Activated T-helper 1 cell treated with Interleukin-2 at 50 U/mL for 16 hours (primary cell): ENCODE measurements at regions not wholly inside any gene's neighbourhood (a gene's known extent, or its start where the extent isn't known, plus 50 kb on each side); places are given as distances from the start of the nearest gene placed in this dataset.

Experiments used
- DNase-seq: peaks from one replicate; pipeline ENCODE4 v3.0.0-alpha.2; 2020; ENCODE audit warnings: low read depth

GRCh38 chr2:120866071-120866470 is 130.4 kb downstream of the GLI2 start:
- DNase-seq, result no peak

DNA sequence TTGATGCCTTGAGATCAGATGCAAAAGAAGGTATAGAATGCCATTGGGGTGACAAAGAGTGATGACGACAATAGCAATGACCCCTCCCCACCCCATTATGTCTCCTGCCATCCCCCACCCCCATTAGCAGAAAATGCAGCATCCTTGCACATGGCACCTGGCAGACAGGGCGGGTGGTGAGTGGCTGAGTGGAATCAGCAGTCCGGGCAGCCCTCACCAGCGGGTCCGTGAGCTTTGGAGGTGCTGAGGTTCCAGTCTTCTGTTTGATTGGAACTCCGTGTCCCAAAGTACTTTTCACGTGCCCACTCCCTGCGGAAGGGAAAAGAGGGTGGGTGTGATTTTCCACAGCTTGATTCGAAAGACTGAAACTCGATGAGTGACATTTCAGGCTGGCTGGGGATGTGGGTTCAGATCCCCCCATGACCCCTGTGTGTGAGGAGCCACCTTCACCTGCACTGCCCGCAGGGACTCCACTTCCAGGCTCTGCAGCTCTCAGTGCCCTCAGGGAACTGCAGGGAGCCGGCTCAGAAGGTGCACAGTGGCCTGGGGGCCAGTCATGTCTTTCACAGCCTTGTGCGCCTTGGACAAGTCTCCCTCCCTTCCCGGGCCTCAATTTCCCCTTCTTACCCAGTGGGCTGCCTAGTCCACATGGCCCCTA is 130.9 kb downstream of the GLI2 start:
- no peak for DNase-seq

DNA sequence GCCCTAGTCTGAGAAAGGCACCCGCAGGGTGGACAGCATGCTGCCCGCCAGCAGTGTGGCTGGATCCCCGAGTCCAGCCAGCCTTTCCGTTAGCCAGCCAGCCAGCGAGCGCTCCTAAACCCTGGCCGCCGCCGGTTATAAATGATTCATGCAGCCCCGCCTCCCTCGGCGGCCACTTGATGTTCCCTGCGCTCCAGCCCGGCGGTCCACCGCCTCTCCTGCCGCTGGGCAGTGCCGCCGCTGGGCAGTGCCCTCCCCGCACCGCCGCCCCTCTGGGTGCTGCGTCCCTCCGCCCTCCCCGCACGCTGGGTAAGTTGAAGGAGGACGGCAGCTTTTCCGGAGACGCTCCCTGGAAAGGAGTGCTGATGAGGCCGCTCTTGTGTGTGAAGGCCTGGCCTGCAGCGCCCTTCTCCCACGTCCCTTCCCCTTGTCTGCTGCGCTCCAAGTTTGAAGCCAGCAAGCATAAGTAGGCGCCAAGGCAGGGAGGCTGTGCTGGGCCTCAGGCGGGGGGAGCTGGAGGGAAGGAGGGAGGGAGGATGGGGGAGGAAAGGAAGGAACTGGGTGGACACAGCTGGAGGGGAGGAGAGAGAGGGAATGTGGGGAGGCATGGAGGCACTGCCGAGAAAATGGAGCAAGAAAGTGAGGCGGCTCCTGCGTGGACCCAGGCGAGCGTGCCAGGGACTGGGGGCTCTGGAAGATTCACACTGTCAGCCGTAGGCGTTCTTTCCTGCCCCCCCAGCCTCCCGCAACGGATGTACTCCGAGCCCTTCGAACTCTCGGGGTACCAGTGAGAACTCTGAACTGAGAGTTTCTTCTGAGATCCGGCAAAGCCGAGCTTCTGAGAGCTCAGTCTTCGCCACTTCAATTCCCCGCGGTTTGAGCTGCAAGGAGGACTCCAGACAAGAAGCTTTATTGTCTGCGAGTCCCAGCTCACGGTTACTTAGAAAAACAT is 131.9 kb downstream of the GLI2 start:
- DNase-seq, result no peak

- DNase-seq, result no peak
Observed at GRCh38 chr2:120868366-120868765, 132.7 kb downstream of the GLI2 start.

- DNase-seq, result no peak
Observed at GRCh38 chr2:120869036-120869729, 133.5 kb downstream of the GLI2 start.

DNA sequence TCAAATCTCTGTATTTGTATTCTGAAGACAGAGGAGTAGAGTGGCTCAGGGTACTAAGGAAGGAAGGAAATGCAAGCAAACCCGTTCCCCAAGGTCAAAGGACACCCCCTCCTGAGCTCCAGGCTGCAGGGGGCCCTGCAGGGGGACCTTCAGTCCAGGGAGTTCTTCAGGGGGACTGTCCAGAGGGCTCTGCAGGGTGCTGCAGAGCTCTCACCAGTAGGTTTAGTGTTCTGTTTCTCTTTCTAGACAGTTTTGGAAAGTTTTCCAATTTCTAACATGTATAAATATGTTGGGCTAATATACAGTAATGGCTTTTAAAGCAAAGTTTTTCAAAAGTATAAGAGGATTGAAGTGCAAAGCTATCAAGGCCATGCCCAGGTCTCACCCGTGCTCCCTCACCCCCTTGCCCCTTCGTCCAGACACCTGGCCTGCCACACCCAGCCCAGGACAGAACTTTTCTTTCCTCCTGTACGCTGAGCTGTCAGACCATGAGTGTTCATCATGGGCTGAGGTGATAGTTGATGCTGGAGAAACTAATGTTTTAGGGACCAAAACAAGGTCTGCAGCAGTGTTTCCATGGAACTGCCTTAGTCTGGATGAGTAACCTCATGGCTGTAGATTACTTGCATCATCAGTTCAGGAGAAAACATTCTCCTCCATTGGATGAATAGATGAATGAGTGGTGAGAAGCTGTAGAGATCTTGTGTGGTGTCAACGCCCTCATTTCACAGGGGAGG is 134.2 kb downstream of the GLI2 start:
- DNase-seq, result no peak

GRCh38 chr2:120870467-120870788 is 134.8 kb downstream of the GLI2 start:
- no peak for DNase-seq

DNA sequence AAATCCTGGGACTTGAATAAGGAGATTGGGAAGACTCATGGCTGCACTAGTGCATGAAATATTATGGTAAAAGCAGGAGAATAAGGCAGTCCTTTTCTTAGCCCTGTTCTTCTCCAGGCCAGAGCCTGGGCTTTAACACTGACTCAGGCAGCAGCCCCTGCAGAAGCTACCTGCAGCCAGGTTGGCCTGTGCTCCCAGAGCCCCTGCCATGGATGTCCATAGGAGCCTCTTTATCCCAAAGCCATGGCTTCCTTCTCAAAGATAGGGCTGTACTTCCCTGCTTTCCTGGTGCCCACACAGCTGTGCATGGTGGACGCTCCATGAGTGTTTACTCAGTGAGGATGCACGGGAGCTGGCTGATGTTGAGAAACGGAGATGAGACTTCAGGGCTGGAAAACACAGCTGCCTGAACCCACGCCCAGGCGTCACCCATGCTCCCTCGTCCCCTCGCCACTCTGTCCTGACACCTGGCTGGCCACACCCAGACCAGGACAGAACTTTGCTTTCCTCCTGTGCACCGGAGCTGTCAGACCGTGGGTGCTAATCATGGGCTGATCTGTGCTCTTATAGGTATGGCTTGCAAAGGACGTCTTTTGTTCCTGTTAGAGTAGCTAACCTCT is 135.5 kb downstream of the GLI2 start:
- no peak for DNase-seq

DNA sequence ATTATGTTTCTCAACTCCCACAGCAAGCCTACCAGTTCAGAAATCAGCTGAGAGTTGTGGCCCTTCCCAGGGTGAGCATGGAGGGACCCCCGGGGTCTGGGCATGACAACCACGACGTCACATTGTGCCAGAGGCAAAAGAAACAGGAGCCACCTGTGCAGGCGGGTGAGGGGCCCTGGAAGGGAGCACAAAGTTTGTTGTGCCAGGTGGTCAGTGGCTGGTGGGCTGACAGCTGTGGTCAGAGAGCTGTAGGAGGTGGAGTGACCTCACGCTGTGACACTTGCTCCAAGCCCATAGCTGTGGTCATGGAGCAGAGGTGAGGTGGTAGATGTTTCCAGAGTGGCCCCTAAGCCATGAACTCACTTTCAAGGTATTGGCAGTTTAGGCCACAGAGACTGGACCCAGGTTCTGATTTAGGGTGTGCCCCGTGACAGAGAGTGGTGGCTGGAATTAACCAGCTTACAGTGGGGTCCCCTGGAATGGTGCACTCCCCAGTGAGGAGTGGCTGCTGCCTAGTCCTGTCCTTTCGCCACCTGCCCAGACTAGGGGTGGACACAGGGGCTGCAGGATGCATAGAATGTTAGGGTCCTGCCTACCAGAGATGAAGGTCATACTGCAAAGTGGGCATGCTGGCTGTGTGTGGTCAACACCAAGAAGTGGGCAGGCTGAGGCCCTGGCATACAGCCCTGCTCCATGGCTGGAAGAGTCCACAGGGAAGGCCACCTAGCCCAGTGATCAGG is 136.4 kb downstream of the GLI2 start:
- no peak for DNase-seq

GRCh38 chr2:120873958-120874887 is 138.6 kb downstream of the GLI2 start:
- DNase-seq, result no peak

- no peak for DNase-seq
Observed at GRCh38 chr2:120874888-120875275, 139.2 kb downstream of the GLI2 start.

DNA sequence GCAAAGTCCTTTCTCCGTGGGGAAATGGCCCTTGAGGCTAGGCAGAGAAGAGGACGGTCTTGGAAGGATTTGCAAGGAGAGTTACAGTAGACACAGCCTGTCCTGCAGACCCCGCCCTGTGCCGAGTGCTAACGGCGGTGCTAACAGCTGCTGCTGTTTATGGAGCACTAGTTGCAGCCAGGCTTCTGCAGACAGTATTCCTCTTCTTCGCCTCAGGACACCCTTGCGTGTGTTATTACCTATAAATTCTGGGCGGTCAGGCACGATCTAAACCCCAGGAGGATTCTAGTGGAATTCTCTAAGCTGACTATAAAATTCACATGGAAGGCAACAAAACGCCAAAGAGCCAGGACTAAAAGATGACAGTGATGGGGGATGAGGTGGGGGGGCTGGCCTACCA is 139.8 kb downstream of the GLI2 start:
- DNase-seq, result no peak

- no peak for DNase-seq
Observed at GRCh38 chr2:120876526-120877280, 141.0 kb downstream of the GLI2 start.

DNA sequence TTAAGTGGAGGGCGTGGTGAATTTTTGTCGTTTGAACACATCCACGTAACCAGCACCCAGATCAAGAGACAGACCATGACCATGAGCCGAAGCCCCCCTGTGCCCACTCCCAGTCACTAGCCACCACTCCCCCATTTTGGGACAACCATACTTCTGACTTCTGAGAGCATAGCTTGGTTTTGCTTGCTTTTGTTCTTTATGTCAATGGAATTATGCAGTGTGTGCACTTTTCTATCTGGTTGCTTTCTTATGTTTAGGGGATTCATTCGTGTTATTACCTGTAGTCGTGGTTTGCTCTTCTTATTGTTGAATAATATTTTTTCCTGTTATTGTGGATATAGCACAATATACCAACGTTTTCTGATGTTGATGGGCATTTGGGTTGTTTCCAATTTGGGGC is 141.7 kb downstream of the GLI2 start:
- DNase-seq, result no peak

GRCh38 chr2:120878970-120879369 is 143.3 kb downstream of the GLI2 start:
- no peak for DNase-seq

DNA sequence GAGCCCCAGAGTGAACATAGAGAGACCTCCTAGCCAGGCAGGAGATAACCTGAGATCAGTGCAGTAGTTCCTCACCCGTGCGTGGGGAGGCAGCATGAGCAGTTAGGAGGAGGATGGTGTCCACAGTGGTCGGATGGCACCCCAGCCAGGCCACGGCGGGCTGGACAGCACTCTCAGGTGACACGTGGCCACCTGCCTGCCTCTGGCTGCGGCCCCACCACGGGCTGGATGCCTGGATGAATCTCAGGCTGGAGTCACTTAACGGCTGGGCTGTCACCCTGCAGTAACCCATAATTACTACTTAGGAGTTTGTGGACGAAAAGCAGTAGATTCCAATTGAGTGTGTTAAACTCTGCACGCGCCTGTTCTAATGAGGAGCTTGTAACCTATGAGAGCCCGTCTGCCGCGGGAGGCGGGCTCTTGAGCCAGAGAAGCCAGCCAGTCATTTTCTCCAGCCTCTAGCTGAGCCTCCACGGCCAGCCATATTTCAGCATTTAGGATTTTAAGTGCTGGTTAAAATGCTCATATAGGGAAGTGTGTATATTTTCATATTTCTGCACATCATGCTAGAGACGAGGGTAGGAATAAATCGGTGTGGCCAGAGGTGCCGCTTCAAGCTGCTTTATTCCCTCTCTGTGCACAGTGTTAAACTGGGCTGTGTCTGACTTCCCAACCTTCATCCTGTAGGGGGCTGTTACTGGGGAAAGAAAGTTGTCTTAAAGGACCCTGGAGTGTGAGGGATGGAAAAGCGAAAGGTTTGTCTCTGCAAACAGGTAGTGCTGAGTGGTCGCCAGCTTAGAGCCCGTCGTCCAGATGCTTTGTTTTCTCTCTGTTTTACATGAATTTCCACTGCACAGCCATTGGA is 144.0 kb downstream of the GLI2 start:
- DNase-seq, result no peak

GRCh38 chr2:120880381-120880780 is 144.7 kb downstream of the GLI2 start:
- no peak for DNase-seq
